Nucleus accumbens (tissue), 56 donors: ENCODE measurements at regions not wholly inside any gene's neighbourhood (a gene's known extent, or its start where the extent isn't known, plus 50 kb on each side); places are given as distances from the start of the nearest gene placed in this dataset.
"Not testable (repeated sequence)": the region's sequence is repeated elsewhere in the genome, so short reads cannot be mapped to it uniquely, and the experiment has no call there.

Source experiments
- DNase-seq, 56 donors: peaks; one replicate each; lab custom pipeline; 2025; lab: John Stamatoyannopoulos, UW

DNA sequence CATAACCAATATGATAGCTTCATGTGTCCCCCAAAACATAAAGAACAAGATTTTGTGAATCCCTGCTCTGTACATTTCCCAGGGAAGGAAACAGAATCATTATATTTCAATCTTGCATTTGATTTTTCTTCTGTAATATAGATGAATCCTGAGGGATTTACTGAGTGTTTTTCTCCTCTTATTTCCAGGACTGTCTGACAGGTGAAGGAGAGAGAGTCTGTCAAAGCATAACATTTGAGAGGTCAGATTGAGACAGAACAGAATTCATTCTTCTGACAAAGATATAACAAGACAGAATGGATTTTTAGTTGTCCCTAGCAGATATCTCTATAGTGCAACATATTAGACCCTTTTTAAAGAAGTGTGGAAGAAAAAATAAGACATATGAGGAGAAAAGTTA is 354.5 kb upstream of the IZUMO3 start:
- no peak for DNase-seq

DNA sequence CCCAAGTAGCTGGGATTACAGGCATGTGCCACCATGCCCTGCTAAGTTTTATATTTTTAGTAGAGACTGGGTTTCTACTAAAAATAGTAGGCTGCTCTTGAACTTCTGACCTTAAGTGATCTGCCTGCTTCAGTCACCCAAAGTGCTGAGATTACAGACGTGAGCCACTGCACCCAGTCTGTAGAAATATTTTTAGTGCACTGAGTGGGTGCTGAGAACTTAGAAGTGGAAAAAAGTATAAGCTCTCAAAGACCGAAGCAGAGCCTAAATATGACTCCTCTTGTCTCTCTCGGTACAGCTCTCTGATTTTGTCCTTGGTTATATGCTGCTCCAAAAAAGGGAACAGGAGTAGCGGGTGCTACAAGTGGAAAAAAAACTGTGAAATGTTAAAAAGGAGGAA is 353.8 kb upstream of the IZUMO3 start:
- no peak for DNase-seq

DNA sequence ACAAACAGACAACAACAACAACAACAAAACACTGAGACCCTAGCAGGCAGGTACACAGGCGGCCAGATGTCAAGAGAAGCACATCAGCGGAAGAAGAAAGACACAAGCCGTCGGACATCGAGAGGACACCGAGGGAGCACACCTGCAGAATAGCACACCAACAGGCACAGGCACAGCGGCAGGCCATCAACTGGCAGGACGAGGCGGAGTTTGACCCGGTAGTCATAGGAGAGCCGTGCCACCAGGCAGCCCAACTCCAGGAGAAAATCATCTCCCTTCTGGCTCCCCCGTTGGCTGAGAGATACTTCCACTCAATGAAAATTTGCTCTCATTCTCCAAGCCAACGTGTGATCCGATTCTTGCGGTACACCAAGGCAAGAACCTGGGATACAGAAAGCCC is 352.1 kb upstream of the IZUMO3 start:
- no peak for DNase-seq

DNA sequence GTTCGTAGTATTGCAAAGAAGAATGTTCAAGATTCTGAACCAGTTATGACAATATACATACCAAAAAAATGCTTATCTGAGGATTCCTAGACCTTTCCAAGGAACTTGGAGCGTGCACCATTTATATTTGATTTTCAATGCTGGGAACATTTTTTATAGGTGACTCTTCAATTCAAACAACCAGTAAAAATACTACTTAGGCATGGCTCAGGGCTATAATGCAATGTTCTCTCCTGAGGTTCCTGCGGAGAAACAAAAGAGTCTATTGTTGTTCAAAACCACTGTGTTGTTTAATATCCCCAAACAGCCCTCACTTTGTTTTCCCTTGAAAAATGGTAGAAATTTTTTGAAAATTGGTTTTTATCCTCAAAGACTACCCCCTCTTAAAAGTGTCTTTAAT is 335.7 kb upstream of the IZUMO3 start:
- no peak for DNase-seq

DNA sequence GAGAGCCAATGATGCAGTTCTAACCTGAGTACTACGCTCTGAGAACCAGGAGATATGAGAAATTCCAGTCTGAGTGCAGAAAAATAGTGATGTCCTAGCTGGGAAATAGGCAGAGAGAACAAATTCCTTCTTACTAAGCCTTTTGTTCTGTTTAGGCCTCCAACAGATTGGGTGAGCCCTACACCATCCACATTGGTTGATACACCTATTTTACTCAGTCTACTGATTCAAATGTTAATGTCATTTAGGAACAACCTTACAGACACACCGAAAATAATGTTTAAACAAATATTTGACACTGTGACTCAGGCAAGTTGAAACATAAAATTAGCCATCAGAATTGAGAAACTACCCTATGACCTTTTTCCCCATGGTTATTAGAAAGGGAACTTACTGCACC is 333.9 kb upstream of the IZUMO3 start:
- no peak for DNase-seq

DNA sequence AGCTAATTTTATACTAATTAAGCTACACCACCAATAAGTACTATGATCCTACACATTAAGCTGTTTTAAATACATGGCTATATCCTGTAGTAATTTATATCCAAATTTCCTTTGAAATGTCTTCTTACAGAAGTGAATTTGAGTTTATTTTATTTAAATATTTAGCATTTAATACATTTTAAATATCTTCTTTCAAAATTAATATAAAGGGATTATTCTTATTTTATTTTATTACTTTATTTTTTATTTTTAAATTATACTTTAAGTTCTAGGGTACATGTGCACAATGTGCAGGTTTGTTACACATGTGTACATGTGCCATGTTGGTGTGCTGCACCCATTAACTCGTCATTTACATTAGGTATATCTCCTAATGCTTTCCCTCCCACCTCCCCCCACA is 310.9 kb upstream of the IZUMO3 start:
- DNase-seq: not testable (repeated sequence)

DNA sequence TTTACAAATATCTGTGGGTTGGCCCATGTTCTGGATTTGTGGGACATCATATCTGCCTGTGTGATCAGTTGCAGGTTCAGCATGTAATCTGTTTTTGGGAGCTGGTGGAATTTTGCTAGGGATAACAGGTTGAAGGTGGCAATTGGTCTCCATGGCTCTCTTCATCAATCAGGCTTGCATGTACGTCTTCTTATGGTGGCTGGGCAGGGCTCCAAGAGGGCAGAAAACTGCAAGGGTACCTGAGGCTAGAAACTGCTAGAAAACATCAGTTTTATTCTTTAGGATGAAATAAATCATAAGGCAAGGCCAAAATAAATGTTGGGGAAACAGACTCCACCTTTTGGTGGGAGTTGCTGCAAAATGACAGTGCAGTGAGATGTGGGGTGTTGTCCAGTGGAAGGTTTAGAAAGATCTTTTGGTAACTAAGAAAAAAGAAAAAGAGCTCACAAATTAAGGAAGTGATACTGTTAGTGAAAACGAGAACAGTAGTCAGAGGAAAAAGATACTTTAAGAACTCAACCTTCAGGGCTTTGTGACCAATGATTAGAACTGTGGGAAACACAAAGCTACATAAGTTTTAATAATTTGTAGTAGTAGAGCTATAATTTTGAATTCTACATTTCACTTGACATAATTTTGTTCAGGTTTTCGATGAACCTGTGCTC is 300.7 kb upstream of the IZUMO3 start:
- DNase-seq: no peak

DNA sequence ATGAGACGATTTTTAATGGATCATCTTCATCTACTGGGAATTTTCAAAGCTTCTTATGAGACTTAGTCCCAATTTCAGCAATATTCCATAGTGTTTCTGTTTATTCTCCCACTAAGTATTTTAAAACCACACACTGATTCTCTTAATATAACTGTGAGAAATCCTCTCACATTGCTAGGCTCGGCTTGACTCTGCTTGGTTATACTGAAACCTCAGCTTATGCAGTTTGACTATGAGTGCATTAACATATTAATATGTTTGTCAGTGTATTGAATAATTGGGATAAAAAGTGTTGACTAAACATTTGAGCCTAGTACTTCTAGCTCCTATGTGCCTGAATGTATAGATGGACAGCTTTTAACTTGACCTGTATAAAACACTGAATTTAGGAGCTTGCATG is 298.5 kb upstream of the IZUMO3 start:
- no peak for DNase-seq

DNA sequence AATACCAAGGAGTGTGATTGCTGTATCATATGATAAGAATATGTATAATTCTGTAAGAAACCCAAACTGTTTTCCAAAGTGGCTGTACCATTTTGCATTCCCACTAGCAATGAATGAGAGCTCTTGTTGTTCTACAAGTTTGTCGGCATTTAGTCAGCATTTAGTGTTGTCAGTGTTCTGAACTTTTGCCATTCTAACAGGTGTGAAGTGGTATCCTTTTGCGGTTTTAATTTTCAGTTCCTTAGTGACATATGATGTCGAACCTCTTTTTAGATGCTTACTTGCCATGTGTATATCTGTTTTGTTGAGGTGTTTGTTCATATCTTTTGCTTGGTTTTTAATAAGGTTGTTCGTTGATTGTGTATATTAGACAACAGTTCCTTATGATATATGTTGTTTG is 296.3 kb upstream of the IZUMO3 start:
- no peak for DNase-seq

DNA sequence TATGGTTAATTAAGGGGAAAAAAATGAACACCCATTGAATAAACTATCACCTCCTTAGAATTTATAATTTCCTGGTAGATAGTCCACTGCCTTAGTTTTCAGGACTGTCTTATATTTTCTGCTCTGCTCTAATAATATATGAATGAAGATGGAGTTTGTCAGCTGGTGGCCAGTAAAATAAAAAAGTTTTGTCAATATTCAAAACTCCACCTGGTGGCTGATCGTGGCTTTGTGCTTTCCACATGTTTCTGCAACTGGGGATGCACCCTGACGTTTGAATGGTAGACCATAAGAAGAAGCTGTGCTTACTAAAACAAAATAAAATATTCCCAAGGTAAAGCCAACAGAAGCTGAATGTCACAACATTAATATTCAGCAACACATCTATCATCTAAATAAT is 286.6 kb upstream of the IZUMO3 start:
- DNase-seq: no peak

DNA sequence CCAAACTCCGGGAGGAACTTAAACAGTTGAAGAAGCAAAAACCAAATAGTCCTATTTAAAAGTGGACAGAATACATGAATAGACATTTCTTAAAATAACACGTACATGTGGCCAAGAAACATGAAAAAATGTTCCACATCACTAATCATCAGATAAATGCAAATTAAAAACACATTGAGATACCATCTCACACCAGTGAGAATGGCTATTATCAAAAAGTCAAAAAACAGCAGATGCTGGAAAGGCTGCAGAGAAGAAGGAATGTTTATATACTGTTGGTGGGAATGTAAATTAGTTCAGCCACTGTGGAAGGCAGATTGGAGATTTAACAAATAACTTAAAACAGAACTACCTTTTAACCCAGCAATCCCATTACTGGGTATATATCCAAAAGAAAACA is 283.0 kb upstream of the IZUMO3 start:
- no peak for DNase-seq

DNA sequence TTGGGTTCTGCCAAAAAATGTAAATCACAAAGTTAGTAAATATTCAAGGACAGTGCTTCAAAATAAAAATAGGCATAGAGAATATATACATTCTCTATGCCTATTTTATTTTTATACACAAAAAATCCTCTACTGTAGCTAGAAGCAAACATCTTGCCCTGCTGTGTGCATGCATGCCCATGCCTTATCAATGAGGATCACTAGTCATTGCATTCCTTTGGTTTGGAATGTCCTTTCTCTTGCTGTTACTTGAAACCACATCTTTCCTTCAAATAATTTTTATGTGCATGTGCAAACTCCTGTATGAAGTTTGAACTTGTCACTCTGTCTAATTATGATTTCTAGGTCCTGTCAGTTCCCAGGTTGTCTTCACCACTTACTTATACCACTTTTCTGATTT is 278.9 kb upstream of the IZUMO3 start:
- no peak for DNase-seq

DNA sequence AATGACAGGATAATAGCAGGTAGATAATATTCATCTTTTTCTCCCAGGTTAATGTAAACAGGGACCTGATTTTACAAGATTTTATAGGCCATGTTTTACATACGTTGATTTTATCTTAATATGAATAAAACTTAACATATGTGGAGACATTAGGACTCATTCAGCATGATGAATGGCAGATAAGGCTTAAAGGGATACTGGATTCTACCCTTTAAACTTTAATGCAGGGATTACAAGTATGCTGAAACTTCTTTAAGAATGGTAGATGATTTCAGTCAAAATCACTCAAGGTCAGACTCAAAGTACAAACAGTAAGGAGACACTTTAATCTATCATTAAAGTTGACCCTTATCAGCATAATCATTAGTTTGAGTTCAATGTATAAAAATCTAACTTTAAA is 274.5 kb upstream of the IZUMO3 start:
- no peak for DNase-seq

DNA sequence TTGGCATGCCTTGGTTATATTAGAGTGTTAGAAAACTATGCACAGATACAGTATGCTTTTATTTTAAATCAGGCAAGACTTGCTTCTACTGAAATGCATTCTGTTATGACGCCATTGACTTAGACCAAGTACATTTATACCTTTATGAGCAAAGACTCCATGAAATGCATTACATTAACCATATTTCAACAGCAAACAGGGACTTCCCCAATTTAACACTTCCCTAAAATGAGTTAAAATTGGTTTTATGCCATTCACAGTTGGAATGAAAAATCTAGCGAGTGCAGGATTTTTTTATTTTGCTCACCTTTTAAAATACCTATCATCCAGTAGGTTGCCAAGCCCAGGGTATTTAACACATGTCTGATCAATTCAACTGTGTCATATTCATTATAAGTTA is 272.1 kb upstream of the IZUMO3 start:
- DNase-seq: no peak

DNA sequence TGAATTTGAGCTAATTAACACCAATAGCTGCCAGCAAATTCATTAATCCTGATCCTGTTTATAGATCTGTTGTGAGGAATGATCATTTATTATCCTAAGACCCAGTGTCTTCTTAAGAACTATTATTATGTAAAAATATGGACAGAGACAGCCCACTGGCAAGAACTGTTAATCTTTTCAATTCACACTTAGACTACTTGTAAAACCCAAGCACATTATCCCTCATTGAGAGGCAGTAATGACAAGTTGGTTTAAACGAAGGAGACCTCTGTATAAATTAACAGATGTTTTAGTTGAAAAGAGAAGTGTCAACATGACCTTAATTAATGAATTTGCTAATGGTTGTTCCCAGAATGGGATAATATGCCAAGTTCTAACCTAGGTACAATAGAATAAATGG is 270.3 kb upstream of the IZUMO3 start:
- DNase-seq: no peak

DNA sequence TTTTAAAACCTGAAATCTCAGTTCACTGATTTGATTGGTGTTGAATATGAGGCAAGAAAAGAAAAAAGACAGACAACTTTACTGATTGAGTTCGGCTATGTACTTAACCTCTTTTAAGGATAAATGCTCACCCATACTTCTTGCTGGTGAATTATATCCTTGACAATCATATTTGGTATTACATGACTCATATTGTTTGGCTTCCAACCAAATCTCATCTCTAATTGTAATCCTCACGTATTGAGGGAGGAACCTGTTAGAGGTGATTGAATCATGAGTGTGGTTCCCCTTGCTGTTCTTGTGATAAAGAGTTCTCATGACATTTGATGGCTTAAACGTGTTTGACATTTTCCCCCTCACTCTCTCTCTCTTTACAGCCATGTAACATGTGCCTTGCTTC is 255.6 kb upstream of the IZUMO3 start:
- DNase-seq: no peak

DNA sequence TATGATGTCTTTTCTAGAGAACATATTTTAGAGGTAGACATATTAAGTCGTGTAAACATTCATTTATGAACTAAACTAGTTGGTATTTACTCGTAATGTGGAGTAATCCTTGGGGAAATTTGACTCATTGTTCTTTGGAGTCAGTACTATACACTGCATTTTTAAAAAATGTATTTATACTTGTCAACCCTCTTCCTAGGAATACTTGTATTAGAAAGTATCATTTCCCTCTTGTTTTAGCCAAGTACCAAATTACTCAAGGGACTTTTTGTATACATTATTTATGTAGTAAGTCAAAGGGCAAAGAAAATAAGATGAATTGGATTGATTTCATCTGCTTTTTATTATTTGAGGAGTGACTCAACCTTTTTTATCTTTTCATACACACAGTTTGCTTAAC is 248.1 kb upstream of the IZUMO3 start:
- DNase-seq: no peak

DNA sequence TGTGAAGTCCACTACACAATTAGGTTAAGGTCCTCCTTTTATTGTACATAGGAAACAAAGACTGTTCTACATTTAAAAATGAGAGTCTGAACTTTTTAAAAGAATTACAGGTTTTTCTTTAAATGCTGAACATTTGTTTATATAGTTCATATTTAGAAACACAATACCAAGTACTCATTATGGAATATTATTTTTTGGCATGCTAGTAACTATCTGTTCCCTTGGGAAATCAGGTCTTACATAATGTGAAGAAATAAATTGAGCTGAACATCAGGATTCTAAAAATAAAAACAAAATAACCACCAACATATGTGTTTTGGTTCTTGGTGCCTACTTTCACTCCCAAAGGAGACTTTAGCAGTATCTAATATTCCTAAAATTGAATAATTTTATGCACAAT is 230.5 kb upstream of the IZUMO3 start:
- DNase-seq: no peak

DNA sequence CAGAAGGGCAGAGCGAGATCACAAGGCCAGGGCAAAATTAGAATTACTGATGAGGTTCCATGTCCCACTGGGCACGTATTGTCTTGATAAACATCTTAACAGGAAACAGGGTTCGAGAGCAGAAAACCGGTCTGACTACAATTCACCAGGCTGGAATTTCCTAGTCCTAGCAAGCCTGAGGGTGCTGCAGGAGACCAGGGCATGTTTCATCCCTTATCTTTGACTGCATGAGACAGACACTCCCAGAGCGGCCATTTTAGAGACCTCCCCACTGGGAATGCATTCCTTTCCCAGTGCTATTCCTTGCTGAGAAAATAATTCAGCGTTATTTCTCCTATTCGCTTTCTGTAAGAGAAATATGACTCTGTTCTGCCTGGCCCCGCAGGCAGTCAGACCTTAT is 228.5 kb upstream of the IZUMO3 start:
- DNase-seq: not testable (repeated sequence)

DNA sequence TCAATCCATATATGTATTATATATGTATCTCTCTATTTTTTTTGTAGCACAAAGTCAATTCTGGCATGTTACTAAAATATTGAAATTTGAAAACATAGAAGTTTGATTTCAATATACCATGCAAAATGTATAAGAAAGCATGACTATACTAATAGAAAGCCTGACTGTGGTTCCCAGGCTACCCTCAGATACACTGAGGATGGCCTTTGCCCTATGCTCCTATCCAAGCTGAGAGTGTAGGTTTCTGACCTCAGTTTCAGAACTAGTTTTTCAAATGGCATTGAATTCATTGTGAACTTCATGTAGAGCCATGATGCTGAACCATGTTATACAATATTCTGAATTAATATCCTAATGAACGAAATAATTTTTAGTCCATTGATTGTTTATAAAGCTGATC is 220.4 kb upstream of the IZUMO3 start:
- DNase-seq: no peak

DNA sequence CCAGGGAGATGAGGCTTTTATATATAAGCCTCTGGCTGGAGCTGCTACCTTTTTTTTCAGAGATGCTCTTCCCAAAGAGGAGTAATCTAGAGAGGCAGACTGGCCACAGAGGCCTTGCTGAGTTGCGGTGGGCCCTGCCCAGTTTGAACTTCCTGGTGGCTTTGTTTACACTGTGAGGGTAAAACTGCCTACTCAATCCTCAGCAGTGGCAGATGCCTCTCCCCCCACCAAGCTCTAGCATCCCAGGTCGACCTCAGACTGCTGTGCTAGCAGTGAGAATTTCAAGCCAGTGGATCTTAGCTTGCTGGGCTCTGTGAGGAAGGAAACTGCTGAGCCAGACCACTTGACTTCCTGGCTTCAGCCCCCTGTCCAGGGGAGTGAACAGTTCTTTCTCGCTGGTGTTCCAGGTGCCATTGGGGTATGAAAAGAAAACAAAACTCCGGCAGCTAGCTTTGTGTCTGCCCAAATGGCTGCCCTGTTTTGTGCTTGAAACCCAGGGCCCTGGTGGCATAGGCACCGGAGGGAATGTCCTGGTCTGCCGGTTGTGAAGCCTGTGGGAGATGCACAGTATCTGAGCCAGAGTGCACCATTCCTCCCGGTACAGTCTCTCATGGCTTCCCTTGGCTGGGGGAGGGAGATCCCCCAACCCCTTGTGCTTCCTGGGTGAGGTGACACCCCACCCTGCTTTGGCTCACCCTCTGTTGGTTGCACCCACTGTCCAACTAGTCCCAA is 219.5 kb upstream of the IZUMO3 start:
- DNase-seq: no peak

DNA sequence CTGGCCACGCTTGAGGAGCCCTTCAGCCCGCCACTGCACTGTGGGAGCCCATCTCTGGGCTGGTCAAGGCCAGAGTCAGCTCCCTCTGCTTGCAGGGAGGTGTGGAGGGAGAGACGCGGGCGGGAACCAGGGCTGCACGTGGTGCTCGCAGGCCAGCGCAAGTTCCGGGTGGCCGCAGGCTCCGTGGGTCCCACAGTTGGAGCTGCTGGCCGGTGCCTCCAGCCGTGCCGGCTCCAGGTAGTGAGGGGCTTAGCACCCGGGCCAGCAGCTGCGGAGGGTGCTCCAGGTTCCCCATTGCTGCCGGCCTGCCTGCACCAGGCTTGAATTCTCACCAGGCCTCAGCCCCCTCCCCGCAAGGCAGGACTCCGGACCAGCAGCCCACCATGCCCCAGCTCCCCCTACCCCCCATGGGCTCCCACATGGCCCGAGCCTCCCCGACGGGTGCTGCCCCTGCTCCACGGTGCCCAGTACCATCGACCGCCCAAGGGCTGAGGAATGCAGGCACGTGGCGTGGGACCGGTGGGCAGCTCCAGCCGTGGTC is 192.8 kb upstream of the IZUMO3 start:
- DNase-seq: no peak
